ENCODE measurements at regions not wholly inside any gene's neighbourhood (a gene's known extent, or its start where the extent isn't known, plus 50 kb on each side); places are given as distances from the start of the nearest gene placed in this dataset.

- H3K27ac Mint-ChIP-seq, result no peak overlapping the region
- no peak for ATAC-seq
- H3K4me1 Mint-ChIP-seq, result no peaks in the 10 kb centered on the region
- peaks cover 2 to 94% (median 45%) of the 10 kb centered on the region in 9 donors for H3K9me3 Mint-ChIP-seq
- peak in 1 of 10 donors; percentile 46 for DNase-seq
- peaks cover 0 to 45% (median 1%) of the 10 kb centered on the region in 5 donors for H3K27me3 Mint-ChIP-seq
- POLR2A ChIA-PET, result no interaction called here
- peaks cover 0 to 30% (median 0%) of the 10 kb centered on the region in 3 donors for H3K36me3 Mint-ChIP-seq
- no peak overlapping the region for H3K4me3 Mint-ChIP-seq
Measured at GRCh38 chr12:34297790-34298164, 275.5 kb downstream of the ALG10 start.

- H3K4me3 Mint-ChIP-seq, result no peak overlapping the region
- peaks cover 0 to 2% (median 0%) of the 10 kb centered on the region in 4 donors for H3K4me1 Mint-ChIP-seq
- ATAC-seq, result no peak
- H3K27me3 Mint-ChIP-seq, result peaks cover 0 to 47% (median 1%) of the 10 kb centered on the region in 5 donors
- peak in 1 of 10 donors; percentile 61 for DNase-seq
- POLR2A ChIA-PET, result no interaction called here
- H3K36me3 Mint-ChIP-seq, result peaks cover 0 to 30% (median 0%) of the 10 kb centered on the region in 3 donors
- peaks cover 2 to 94% (median 45%) of the 10 kb centered on the region in 9 donors for H3K9me3 Mint-ChIP-seq
- no peak overlapping the region for H3K27ac Mint-ChIP-seq
Measured at GRCh38 chr12:34298176-34298970, 276.1 kb downstream of the ALG10 start.

GRCh38 chr12:34298971-34299801 is 276.9 kb downstream of the ALG10 start:
- Mint-ChIP-seq H3K4me3 (peak overlapping the region in 1 of 10 donors; percentile 51), H3K4me1 (peaks cover 0 to 3% (median 0%) of the 10 kb centered on the region in 4 donors), H3K9me3 (peaks cover 2 to 94% (median 52%) of the 10 kb centered on the region in 9 donors), H3K36me3 (peaks cover 0 to 35% (median 0%) of the 10 kb centered on the region in 3 donors), H3K27ac (no peak overlapping the region), H3K27me3 (peaks cover 0 to 44% (median 1%) of the 10 kb centered on the region in 5 donors)
- POLR2A ChIA-PET, result no interaction called here
- DNase-seq (peak in 1 of 10 donors; percentile 32), ATAC-seq (no peak)

- H3K27me3 Mint-ChIP-seq, result peaks cover 0 to 40% (median 1%) of the 10 kb centered on the region in 5 donors
Measured at GRCh38 chr12:34299802-34300193, 277.5 kb downstream of the ALG10 start.

GRCh38 chr12:34300376-34301250 is 278.3 kb downstream of the ALG10 start:
- H3K27ac Mint-ChIP-seq, result no peak overlapping the region
- DNase-seq, result peak in 1 of 10 donors; percentile 37
- no peak overlapping the region for H3K4me3 Mint-ChIP-seq
- peaks cover 0 to 3% (median 0%) of the 10 kb centered on the region in 4 donors for H3K4me1 Mint-ChIP-seq
- H3K36me3 Mint-ChIP-seq, result peaks cover 0 to 35% (median 0%) of the 10 kb centered on the region in 3 donors
- peaks cover 0 to 33% (median 1%) of the 10 kb centered on the region in 5 donors for H3K27me3 Mint-ChIP-seq
- H3K9me3 Mint-ChIP-seq, result peaks cover 2 to 99% (median 57%) of the 10 kb centered on the region in 9 donors
- POLR2A ChIA-PET, result no interaction called here
- ATAC-seq, result no peak

More at GRCh38 chr12:34299802-34300193, 277.5 kb downstream of the ALG10 start:
- peaks cover 0 to 3% (median 0%) of the 10 kb centered on the region in 4 donors for H3K4me1 Mint-ChIP-seq
- H3K4me3 Mint-ChIP-seq, result no peak overlapping the region
- POLR2A ChIA-PET, result no interaction called here
- no peak for ATAC-seq
- peaks cover 0 to 35% (median 0%) of the 10 kb centered on the region in 3 donors for H3K36me3 Mint-ChIP-seq
- H3K9me3 Mint-ChIP-seq, result peaks cover 2 to 95% (median 53%) of the 10 kb centered on the region in 9 donors
- DNase-seq, result peak in 1 of 10 donors; percentile 14
- H3K27ac Mint-ChIP-seq, result no peak overlapping the region

GRCh38 chr12:34301251-34302130 is 279.2 kb downstream of the ALG10 start:
- H3K4me1 Mint-ChIP-seq, result peaks cover 0 to 3% (median 0%) of the 10 kb centered on the region in 4 donors
- POLR2A ChIA-PET, result no interaction called here
- peaks cover 0 to 37% (median 0%) of the 10 kb centered on the region in 5 donors for H3K27me3 Mint-ChIP-seq
- H3K9me3 Mint-ChIP-seq, result peaks cover 2 to 99% (median 62%) of the 10 kb centered on the region in 9 donors
- H3K4me3 Mint-ChIP-seq, result no peak overlapping the region
- peaks cover 0 to 35% (median 0%) of the 10 kb centered on the region in 3 donors for H3K36me3 Mint-ChIP-seq
- H3K27ac Mint-ChIP-seq, result no peak overlapping the region
- ATAC-seq (no peak), DNase-seq (peak in 1 of 10 donors; percentile 48)

- ATAC-seq (no peak), DNase-seq (peak in 1 of 10 donors; percentile 34)
- Mint-ChIP-seq H3K27me3 (peaks cover 0 to 37% (median 0%) of the 10 kb centered on the region in 5 donors), H3K9me3 (peaks cover 2 to 100% (median 69%) of the 10 kb centered on the region in 9 donors), H3K4me3 (peak overlapping the region in 1 of 10 donors; percentile 26), H3K27ac (no peak overlapping the region), H3K4me1 (peaks cover 0 to 3% (median 0%) of the 10 kb centered on the region in 4 donors), H3K36me3 (peaks cover 0 to 40% (median 0%) of the 10 kb centered on the region in 3 donors)
- POLR2A ChIA-PET, result no interaction called here
Measured at GRCh38 chr12:34302131-34302885, 280.0 kb downstream of the ALG10 start.

- peak in 1 of 10 donors; percentile 47 for DNase-seq
- Mint-ChIP-seq H3K4me1 (peaks cover 0 to 6% (median 0%) of the 10 kb centered on the region in 4 donors), H3K4me3 (no peak overlapping the region), H3K9me3 (peaks cover 2 to 100% (median 74%) of the 10 kb centered on the region in 9 donors), H3K27me3 (peaks cover 0 to 32% (median 0%) of the 10 kb centered on the region in 5 donors), H3K27ac (no peak overlapping the region), H3K36me3 (peaks cover 0 to 44% (median 0%) of the 10 kb centered on the region in 3 donors)
- POLR2A ChIA-PET, result no interaction called here
- ATAC-seq, result no peak
Measured at GRCh38 chr12:34303091-34303870, 281.0 kb downstream of the ALG10 start.

- H3K36me3 Mint-ChIP-seq, result peaks cover 0 to 41% (median 0%) of the 10 kb centered on the region in 3 donors
- H3K27me3 Mint-ChIP-seq, result peaks cover 0 to 32% (median 0%) of the 10 kb centered on the region in 5 donors
- POLR2A ChIA-PET, result no interaction called here
- DNase-seq (no peak), ATAC-seq (no peak)
- H3K4me1 Mint-ChIP-seq, result peaks cover 0 to 6% (median 0%) of the 10 kb centered on the region in 4 donors
- peaks cover 2 to 99% (median 69%) of the 10 kb centered on the region in 9 donors for H3K9me3 Mint-ChIP-seq
- H3K4me3 Mint-ChIP-seq, result no peak overlapping the region
- no peak overlapping the region for H3K27ac Mint-ChIP-seq
Measured at GRCh38 chr12:34304001-34304400, 281.7 kb downstream of the ALG10 start.

- H3K4me1 Mint-ChIP-seq, result peaks cover 0 to 6% (median 0%) of the 10 kb centered on the region in 4 donors
- ATAC-seq (no peak), DNase-seq (no peak)
- H3K9me3 Mint-ChIP-seq, result peaks cover 4 to 99% (median 67%) of the 10 kb centered on the region in 9 donors
- H3K36me3 Mint-ChIP-seq, result peaks cover 0 to 36% (median 0%) of the 10 kb centered on the region in 3 donors
- no peak overlapping the region for H3K27ac Mint-ChIP-seq
- H3K27me3 Mint-ChIP-seq, result peaks cover 0 to 29% (median 0%) of the 10 kb centered on the region in 5 donors
- no peak overlapping the region for H3K4me3 Mint-ChIP-seq
- POLR2A ChIA-PET, result no interaction called here
Measured at GRCh38 chr12:34304546-34304945, 282.2 kb downstream of the ALG10 start.

All from naive thymus-derived CD8-positive, alpha-beta T cell (primary cell).